ENCODE measurements at regions not wholly inside any gene's neighbourhood (a gene's known extent, or its start where the extent isn't known, plus 50 kb on each side); places are given as distances from the start of the nearest gene placed in this dataset.
A peak's percentile ranks its signal among the peaks of the same experiment; 100 is the strongest.

DNA sequence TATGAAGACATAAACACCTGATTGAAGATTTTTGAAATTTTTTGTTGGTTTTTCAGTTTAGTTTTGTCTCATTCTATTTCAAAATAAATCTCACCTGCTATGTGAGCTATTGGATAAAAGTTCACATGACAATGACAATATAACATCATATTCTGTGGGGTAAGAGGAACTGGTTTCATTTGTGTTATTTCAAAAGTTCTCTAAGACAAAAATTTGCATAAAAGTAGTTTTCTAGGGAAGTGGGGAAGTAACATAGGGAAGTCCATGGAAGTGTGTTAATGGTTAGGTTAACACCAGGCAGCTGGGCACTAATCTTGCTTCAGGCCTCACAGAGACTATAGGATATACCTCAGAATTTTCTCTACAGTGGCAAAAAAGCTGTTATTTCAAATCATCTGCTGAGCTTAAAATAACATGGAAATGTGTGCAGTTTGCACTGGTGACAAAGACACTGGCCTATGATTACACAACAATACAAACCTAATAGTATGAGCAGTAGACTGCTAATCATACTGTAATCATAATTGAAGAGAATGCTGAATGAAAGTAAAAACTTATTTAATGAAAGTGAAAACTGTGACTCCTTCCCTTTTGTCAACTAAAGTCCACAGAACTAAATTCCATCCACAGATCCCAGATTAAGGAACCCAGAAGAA lies 710.6 kb upstream of the TMEM132C start:
- DNase-seq (ENCODE audit: low read depth in 2 of 2): no peak

DNA sequence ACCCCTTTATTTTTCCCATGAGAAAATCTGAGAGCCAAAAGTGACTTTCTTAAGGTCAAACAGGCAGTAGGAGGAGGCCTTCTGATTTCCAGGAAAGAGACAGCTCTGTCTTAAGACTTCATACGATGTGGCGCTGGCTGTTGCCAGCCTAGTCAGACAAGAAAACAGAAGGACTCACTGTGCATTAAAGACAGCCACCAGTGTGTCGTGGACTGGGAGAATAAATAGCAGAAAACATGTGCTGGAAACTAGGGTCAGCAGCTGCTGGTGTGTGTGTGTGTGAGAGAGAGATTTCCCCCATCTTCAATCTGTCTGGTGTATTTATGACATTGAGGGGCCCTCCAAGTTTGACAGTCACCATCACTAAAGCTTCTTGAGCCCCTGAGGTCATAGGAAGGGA lies 708.6 kb upstream of the TMEM132C start:
- DNase-seq (ENCODE audit: low read depth in 2 of 2): no peak

- peak in 1 of 2 donors; percentile 1 for DNase-seq (ENCODE audit: low read depth in 2 of 2)
Observed at GRCh38 chr12:127559349-127560040, 707.5 kb upstream of the TMEM132C start.

GRCh38 chr12:127560041-127560478 lies 706.9 kb upstream of the TMEM132C start:
- no peak for DNase-seq (ENCODE audit: low read depth in 2 of 2)

DNA sequence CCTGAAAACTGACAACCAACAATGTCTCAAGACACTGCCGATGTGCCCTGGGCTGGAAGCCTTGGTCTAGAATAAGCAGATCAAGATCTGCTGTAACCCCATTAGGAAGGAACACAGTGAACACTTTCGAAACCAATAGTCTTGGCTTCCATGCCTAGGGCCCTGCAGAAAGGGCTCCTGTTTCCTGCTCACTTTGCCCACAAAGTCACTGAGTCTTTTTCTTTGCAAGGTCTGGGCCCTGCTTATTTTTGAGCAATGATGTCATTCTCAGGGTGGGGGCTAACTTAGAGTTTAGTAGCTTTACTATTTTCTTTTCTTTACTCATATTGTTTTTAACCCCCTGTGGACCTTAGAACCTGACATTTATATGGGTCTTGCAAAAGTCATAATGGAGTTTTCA lies 704.2 kb upstream of the TMEM132C start:
- no peak for DNase-seq (ENCODE audit: low read depth in 2 of 2)

DNA sequence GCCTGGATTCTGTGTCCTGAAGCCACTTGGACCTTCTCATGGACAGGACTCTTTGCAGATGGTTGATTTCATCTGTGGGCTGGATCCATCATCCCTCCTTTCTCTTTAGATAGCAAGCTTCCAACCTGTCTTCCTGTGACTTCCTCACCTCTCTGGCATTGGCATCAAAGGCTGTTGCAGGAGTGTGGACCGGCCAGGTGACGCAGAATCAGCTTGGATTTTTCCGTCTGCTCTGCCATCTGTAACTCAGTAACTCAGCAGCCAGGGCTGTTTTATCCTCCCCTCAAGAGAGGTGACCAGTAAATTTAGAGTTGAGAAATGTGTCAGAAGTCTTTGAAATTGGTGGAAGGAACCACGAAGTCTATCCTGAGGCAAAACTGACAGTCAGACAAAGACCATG lies 701.7 kb upstream of the TMEM132C start:
- no peak for DNase-seq (ENCODE audit: low read depth in 2 of 2)

- no peak for DNase-seq (ENCODE audit: low read depth in 2 of 2)
Observed at GRCh38 chr12:127567531-127567930, 699.4 kb upstream of the TMEM132C start.

DNA sequence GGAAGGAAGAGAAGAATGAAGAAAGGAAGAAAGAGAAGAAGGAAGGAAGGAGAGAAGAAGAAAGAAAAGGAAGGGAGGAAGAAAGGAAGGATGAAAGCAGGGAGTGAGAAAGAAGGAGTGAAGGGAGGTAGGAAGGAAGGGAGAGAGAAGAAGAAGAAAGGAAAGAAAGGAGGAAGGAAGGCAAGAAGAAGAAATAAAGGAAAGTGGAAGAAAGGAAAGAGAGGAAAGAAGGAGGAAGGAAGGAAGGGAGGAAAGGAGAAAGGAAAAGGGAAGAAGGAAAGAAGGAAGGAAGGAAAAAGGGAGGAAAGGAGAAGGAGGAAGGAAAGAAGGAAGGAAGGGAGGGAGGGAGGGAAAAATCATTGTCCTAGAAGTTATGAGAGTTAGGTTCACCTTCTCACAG lies 696.6 kb upstream of the TMEM132C start:
- DNase-seq (ENCODE audit: low read depth in 2 of 2): no peak

DNA sequence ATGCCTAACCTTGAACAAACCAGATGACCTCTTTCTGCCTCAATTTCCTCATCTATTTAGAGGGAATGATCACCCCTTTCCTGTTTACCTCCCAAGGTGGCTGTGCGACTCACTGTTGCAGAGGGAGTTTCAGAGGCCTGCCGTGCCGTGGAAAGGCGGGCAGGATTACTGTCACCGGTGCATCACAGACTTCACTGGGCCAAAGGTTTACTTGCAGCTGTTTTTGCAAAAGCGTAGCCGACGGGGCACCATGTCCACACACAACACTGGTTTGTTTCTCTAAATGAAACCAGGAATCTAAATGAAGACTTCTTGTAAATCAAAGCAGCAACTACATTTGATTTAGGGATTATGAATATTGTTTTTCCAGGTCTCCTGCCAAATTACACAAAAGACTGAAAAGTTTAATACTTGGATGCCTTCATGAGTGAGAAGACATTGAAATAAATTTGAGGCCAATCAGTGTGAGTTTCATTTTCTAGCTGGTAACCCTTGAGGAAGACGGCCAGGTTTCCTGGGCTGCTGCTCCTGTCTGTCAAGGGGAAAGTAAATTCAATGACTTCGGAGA lies 696.1 kb upstream of the TMEM132C start:
- no peak for DNase-seq (ENCODE audit: low read depth in 2 of 2)

DNA sequence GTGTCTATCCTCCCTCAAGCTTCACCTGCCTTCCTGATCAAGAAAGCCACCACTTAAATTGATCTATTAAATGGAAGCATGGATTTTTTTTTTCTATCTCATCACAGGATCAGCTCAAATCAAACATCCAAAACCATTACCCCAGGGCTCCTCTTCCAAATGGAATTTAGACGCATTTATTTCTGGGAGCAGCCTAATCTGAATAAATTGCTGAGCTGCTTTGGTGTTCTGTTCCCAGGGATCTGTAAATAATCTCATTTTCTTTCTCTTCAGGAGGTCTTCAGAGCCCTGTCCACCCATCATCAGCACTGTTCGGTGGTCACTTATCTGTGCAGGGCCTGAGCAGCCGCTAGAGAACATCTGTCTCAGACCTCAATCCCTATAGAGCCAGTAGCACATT lies 695.4 kb upstream of the TMEM132C start:
- no peak for DNase-seq (ENCODE audit: low read depth in 2 of 2)

- DNase-seq (ENCODE audit: low read depth in 2 of 2): no peak
Observed at GRCh38 chr12:127579446-127579845, 687.5 kb upstream of the TMEM132C start.

DNA sequence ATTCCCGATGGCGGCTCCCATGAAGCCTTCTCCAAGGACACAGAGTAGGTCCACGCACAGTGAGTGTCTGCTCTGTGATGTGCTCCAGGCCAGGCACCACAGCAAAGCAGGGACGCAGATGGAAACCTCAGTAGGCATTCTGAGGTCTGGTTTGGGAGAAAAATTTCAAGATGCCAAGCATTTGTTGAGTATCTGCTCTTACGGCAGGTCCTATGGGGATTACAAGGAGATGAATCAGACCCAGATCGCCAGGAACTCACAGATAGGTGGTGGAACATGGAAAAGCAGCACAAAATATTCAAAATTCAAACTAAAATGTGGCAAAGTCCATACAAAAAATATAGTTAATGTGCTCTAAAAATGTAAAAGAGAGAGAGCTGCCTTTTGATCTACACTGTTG lies 684.9 kb upstream of the TMEM132C start:
- no peak for DNase-seq (ENCODE audit: low read depth in 2 of 2)

- DNase-seq (ENCODE audit: low read depth in 2 of 2): no peak
Observed at GRCh38 chr12:127583041-127583440, 683.9 kb upstream of the TMEM132C start.

DNA sequence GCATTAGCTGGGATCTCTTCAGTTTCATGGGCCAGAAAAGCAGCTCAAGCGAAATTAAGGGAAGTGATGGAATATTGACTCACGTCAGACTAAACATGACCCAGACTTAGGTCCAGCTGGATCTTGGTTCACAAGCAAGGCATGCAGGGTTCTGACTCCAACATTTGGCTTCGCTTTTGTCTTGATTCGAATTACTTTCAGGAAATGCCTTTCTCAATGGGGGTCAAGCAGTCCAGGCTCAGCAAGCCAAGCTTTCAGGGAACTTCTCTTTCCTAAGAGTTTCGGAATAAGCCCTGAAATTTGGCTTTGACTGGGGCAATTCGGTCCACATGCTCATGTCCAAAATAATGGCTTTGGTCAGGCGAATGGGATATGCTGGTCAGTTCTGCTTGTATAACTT lies 678.7 kb upstream of the TMEM132C start:
- DNase-seq (ENCODE audit: low read depth in 2 of 2): no peak

- no peak for DNase-seq (ENCODE audit: low read depth in 2 of 2)
Observed at GRCh38 chr12:127589541-127589940, 677.4 kb upstream of the TMEM132C start.

GRCh38 chr12:127590868-127591267 lies 676.1 kb upstream of the TMEM132C start:
- no peak for DNase-seq (ENCODE audit: low read depth in 2 of 2)

- DNase-seq (ENCODE audit: low read depth in 2 of 2): no peak
Observed at GRCh38 chr12:127592245-127592644, 674.7 kb upstream of the TMEM132C start.

GRCh38 chr12:127594351-127594970 lies 672.5 kb upstream of the TMEM132C start:
- no peak for DNase-seq (ENCODE audit: low read depth in 2 of 2)

DNA sequence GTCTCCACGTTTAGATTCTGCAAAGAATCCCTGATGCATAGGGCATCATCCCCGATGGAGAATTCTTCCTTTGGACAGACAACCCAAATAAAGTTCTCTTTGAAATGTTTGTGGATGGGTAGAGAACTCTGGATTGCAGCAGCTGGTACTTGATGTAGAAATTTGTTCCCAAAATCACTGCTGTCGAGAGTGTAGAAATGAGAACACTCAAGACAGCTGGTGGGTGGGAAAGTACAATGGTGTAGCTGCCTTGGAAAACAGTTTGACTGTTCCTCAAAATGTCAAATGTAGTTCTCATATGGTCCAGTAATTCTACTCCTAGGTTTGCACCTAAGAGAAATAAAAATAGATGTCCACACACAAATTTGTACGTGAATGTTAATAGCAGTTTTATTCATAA lies 671.5 kb upstream of the TMEM132C start:
- DNase-seq (ENCODE audit: low read depth in 2 of 2): no peak

DNA sequence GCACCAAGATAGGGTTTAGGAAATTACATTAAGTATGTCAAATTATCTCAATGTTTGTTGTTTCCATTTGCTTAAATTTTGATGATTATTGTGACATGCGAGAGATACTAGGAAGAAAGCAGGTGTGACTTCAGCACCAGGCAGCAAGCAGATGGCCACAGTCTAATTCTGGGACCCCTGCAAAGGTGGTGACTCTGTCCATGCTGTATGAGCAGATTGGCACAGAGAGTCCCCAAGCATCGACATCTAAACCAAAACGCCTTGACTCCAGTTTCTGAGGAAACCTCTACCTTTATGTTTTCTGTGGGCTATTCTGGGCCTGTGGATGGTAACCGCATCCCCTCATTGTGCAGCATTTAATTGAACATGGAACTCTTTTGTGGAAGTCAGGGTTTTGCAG lies 670.1 kb upstream of the TMEM132C start:
- no peak for DNase-seq (ENCODE audit: low read depth in 2 of 2)

- no peak for DNase-seq (ENCODE audit: low read depth in 2 of 2)
Observed at GRCh38 chr12:127599436-127599835, 667.5 kb upstream of the TMEM132C start.

GRCh38 chr12:127600211-127600610 lies 666.8 kb upstream of the TMEM132C start:
- DNase-seq (ENCODE audit: low read depth in 2 of 2): no peak

GRCh38 chr12:127606476-127607015 lies 660.4 kb upstream of the TMEM132C start:
- no peak for DNase-seq (ENCODE audit: low read depth in 2 of 2)
